Amniotic stem cell (primary cell): ENCODE measurements at regions not wholly inside any gene's neighbourhood (a gene's known extent, or its start where the extent isn't known, plus 50 kb on each side); places are given as distances from the start of the nearest gene placed in this dataset.

Experiments used
- DNase-seq: peaks from one replicate; lab custom pipeline; 2025; lab: John Stamatoyannopoulos, UW

DNA sequence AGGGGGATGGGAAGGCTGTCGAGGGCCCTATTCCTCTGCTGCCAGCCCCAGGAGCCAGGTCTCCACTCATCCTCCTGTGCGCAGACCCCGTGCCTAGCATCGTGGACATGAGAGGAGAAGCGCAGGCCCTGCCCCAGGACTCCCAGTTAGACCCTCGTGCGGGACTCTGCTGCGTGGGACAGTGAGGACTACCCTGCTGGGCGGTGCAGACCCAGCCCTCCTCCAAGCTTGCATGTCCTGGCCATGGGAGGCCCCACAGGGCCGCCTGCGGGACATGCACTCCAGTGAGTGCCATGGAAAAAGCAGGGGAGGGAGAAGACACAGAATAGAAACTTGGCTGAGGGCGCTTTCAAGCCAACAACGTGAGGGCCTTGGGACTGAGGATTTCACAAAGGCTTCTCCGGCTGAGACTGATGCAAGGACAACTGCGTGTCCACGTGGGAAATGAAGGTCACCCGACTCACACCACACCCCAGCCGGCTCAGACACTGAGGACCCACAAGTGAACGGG is 62.6 kb upstream of the IQSEC1 start:
- DNase-seq: no peak

DNA sequence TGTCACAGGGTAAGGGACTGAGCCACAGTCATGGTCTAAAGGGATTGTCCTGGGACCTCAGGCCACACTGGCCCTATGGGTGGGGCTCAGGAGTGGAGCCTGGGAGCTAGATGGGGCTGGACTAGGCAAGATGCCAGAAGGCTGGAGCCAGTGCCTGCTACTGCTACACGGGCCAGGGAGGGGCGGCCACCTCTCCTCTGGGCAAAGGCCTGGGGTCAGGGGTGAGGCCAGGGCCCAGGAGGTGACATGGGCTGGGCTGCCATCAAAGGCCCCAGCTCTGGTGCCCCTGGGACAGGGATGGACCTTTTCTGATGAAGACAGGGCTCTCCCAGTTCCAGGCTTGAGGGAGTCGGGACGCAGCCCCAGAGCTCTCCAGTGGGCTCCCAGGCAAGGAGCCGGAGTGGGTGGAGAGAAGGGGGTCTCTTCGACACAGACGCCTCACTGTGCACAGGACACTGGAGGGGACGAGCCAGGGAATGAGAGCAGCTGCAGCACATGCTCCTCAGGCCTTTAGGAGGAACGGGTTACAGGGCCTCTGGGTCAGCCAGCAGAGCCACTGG is 62.1 kb upstream of the IQSEC1 start:
- no peak for DNase-seq

DNA sequence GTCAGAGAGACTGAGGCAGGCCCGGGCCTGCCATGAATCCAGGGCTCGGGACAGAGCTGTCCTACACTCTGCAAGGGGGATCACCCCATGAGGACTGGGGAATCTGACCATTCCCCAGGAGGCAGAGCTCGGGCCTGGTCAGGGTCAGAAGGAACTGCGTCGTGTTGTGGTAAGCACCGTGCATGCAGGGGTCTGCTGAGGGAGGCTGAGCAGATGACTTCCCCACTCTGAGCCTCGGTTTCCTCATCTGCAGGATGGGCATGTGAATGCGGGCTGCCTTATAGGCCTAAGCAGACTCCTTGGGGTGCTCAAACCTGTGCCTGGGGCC is 61.6 kb upstream of the IQSEC1 start:
- DNase-seq: no peak

GRCh38 chr3:13134166-13134878 is 61.1 kb upstream of the IQSEC1 start:
- DNase-seq: no peak

GRCh38 chr3:13133471-13133981 is 60.3 kb upstream of the IQSEC1 start:
- DNase-seq: no peak

DNA sequence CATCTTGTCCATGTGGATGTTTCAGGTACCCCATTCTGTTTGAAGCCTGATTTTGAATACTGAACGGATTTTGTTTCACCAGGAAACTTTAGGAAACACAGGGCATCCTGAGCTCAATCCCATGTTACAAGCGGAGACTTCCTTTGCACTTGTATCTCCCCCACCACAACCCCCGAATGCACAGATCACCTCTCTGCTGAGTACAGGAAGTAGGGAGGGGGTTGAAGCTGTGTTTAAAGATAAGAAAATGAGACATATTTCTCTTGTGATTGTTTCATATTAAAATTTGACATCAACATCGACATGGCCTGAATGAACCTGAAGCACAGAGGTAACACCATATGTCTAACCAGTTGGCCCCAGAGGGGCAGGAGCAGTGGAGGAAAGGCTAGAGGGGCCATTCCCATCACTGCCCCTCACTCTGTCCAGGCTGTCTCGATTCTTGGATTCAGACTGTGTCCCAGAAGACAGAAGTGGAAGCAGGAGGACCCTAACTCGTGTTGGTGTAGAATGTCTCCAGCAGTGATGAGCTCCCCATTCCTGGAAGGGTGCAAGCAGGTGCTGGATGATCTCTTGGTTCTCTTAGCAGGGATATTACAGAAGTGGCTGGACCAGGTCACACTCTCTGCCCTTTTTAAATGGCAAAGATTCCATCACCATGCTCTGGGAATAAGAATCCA is 59.6 kb upstream of the IQSEC1 start:
- no peak for DNase-seq

- DNase-seq: no peak
Measured at GRCh38 chr3:13132281-13132680, 59.1 kb upstream of the IQSEC1 start.

DNA sequence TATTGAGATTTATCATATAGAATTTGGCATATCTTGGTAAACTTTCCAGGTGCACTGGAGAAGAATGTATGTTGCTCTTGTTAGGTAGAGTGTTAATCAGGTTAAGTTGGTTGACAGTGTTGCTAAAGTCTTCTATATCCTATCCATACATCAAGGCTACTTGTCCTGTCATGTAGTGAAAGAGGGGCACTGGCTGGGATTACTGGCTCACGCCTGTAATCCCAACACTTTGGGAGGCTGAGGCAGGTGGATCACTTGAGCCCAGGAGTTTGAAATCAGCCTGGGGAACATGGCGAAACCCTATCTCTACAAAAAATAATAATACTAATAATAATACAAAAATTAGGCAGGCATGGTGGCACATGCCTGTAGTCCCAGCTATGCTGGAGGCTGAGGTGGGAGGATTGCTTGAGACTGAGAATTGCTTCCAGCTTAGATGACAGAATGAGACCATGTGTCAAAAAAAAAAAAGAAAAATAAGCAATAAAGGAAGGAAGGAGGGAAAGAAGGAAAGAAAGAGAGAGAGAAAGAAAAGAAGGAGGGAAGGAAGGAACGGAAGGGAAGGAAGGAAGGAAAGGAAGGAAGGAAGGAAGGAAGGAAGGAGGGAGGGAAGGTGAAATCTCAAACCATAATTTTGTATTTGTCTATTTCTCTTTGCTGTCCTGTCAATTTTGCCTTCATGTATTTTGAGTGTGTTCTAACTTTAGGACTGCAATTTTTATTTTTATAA is 57.4 kb upstream of the IQSEC1 start:
- no peak for DNase-seq

DNA sequence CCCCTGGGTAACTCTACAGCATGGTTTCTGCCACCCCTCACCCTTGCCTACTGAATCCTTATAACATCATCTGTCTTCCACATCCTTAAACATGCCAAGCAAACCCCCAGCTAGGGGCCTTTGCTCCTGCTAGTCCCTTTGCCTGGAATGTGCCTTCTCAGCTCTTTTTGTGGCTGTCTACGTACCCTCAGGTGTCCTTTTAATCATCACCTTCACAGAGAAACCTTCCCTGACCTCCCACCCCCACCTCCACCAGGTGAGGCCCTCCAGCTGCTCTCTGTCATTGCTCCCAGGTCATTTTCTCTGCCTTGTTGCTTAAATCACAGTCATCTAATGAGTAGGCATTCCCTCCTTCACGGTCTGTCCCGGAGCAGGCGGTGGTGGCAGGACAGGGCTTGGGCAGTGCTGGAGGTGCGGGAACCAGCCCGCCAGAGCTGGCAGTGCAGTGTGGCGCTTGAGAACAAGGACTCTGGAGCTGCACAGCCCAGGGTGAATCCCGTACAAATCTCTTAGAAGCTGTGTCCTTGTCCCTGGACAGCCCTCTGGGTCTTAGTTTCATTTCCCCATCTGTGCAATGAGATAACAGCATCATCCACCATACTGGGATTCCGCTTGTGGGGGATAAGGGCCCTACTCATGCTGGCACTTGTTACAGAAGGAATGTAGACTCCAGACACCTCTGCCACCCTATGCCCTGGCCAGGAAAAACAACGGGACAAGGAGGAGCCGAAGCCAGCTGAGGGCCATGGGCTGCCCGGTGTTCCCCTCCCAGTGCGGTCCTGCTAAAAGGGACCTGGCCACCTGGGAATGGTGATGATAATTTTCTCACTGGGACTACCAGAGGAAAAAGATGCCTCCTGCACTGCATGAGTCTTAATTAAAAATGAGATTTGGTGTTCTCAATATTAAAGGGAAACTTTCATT is 52.1 kb upstream of the IQSEC1 start:
- no peak for DNase-seq

DNA sequence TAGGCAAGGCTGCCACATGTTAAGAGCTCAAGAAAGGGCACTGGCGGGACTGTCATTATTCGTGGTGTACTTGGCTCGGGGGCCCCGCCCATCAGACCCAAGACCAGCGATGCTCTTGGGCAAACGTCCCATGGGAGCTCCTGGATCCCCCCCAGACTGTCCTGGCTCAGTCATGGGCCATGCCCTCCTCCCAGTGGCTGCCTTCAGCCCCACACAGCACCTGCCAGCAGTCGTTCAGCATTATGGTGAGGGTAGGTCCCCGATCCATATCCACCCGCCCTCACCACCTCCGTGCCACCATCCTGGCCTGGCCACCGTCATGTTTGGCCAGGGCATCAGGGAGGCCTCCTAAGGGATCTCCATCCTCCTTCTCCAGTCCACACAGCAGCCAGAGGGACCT is 51.4 kb upstream of the IQSEC1 start:
- DNase-seq: no peak

DNA sequence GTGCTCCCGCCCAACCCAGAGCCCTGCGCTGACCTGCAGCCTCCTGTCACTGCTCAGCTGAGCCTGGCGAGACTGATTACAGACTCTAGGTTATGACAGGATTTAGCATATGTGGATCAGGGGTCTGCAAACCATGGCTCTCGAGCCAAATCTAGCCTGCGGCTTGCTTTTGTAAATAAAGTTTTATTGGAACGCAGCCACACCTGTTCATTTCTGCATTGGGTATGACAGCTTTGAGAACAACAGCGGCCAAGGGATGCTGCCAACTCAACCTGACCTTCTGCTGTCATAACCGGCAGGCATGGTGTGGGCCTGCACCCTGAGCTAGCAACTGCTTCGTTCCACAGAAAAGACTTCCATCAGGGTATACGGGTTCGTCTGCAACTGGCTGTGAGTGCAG is 50.5 kb upstream of the IQSEC1 start:
- DNase-seq: no peak

GRCh38 chr3:13123013-13123654 is 49.9 kb upstream of the IQSEC1 start:
- DNase-seq: no peak
